SK-N-SH treated with all-trans-retinoic acid at 6 μM for 48 hours (cell line): ENCODE measurements at regions not wholly inside any gene's neighbourhood (a gene's known extent, or its start where the extent isn't known, plus 50 kb on each side); places are given as distances from the start of the nearest gene placed in this dataset.

Source experiments
- ZFP3 ChIP-seq: fragments of 250-450 bp; sonication (Bioruptor Pico); IDR thresholded peaks from 2 replicates; pipeline ENCODE4 v1.5.0; 2020; ENCODE audit warnings: mild to moderate bottlenecking, moderate library complexity
- ZFP30 ChIP-seq: fragments of 450-650 bp; formaldehyde crosslinking; IDR thresholded peaks from 2 replicates; pipeline ENCODE4 v1.5.0; 2022; ENCODE audit warnings: mild to moderate bottlenecking, moderate library complexity

DNA sequence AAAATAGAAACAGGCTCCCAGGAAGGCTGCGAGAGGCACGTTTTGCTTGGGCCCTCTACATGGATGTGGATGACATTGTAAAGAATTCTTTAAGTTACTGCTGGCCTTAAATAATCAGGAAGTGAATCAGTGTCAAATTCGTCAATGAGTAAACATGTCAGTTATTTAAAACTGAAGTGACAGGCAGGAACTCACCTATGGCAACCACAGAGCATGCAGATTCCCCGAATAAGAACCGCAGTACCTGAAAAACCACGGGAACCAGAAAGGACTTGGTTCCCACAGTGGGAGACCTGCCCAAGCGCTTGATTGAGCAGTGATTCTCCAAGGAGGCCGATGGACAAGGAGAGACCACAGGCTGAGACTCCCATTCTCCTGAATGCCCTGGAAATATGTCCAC, 351.2 kb upstream of the AKR1E2 start:
- TF ChIP-seq ZFP30 (CRISPR knock-in tag), result no peak
- no peak for TF ChIP-seq ZFP3 (CRISPR knock-in tag)
